ENCODE measurements at regions not wholly inside any gene's neighbourhood (a gene's known extent, or its start where the extent isn't known, plus 50 kb on each side); places are given as distances from the start of the nearest gene placed in this dataset.

GRCh38 chr15:93460717-93461116, 371.7 kb upstream of the RGMA start:
- TF ChIP-seq CTCF (IDR thresholded peaks at IDR 0.05) (no peak), POLR2A (IDR thresholded peaks at IDR 0.05) (no peak)
- DNase-seq (no peak), ATAC-seq (no peak)
- intact Hi-C loops (cut with DNase I) = no loop called here
- no peak overlapping the region for H3K27ac ChIP-seq
- H3K4me1 ChIP-seq = peaks cover 0 to 2% (median 0%) of the 10 kb centered on the region in 12 donors
- no peak overlapping the region for H3K4me3 ChIP-seq
- no peaks in the 10 kb centered on the region for H3K9me3 ChIP-seq
- no peaks in the 10 kb centered on the region for H3K36me3 ChIP-seq
- H3K27me3 ChIP-seq = peaks cover 0 to 4% (median 0%) of the 10 kb centered on the region in 9 donors

- H3K27me3 ChIP-seq = peaks cover 0 to 4% (median 0%) of the 10 kb centered on the region in 9 donors
- no peak overlapping the region for H3K4me3 ChIP-seq
- H3K27ac ChIP-seq = no peak overlapping the region
- ATAC-seq = no peak
- 88 to 97% (median 95%) methylated on average over 3 of the region's 3 CpGs for WGBS, 4 donors
- H3K4me1 ChIP-seq = peaks cover 0 to 4% (median 0%) of the 10 kb centered on the region in 12 donors
- DNase-seq = no peak
- H3K36me3 ChIP-seq = no peaks in the 10 kb centered on the region
- TF ChIP-seq POLR2A (IDR thresholded peaks at IDR 0.05) (no peak), CTCF (IDR thresholded peaks at IDR 0.05) (no peak)
- H3K9me3 ChIP-seq = no peaks in the 10 kb centered on the region
- intact Hi-C loops (cut with DNase I) = loop anchor here in 1 of 10 donors (5.0 kb wide), 1 partner anchor 372 kb away; the partner anchor contains the start of gene RGMA
Observed at GRCh38 chr15:93459396-93459795, 370.4 kb upstream of the RGMA start.

- H3K9me3 ChIP-seq = no peaks in the 10 kb centered on the region
- 57 to 72% (median 65%) methylated on average over 5 of the region's 5 CpGs for WGBS, 4 donors
- no peak overlapping the region for H3K4me3 ChIP-seq
- no peak overlapping the region for H3K27ac ChIP-seq
- peaks cover 0 to 4% (median 0%) of the 10 kb centered on the region in 9 donors for H3K27me3 ChIP-seq
- no peaks in the 10 kb centered on the region for H3K36me3 ChIP-seq
- peak in 1 of 4 donors; percentile 24 for ATAC-seq
- peaks cover 0 to 4% (median 0%) of the 10 kb centered on the region in 12 donors for H3K4me1 ChIP-seq
- TF ChIP-seq CTCF (IDR thresholded peaks at IDR 0.05) (no peak), POLR2A (IDR thresholded peaks at IDR 0.05) (no peak)
- intact Hi-C loops (cut with DNase I) = loop anchor here in 1 of 10 donors (5.0 kb wide), 1 partner anchor 371 kb away; the partner anchor contains the start of gene RGMA
- DNase-seq = no peak
Observed at GRCh38 chr15:93458597-93458996, 369.6 kb upstream of the RGMA start.

- 34 to 49% (median 41%) methylated on average over 7 of the region's 7 CpGs for WGBS, 4 donors
- H3K9me3 ChIP-seq = peaks cover 0 to 3% (median 0%) of the 10 kb centered on the region in 12 donors
- H3K27ac ChIP-seq = no peak overlapping the region
- ATAC-seq (no peak), DNase-seq (no peak)
- H3K36me3 ChIP-seq = no peaks in the 10 kb centered on the region
- H3K4me1 ChIP-seq = peaks cover 0 to 14% (median 0%) of the 10 kb centered on the region in 12 donors
- intact Hi-C loops (cut with DNase I) = loop anchor here in 1 of 10 donors (5.0 kb wide), 1 partner anchor 367 kb away; the partner anchor contains the start of gene RGMA
- H3K4me3 ChIP-seq = no peak overlapping the region
- TF ChIP-seq CTCF (IDR thresholded peaks at IDR 0.05) (no peak), POLR2A (IDR thresholded peaks at IDR 0.05) (no peak)
- H3K27me3 ChIP-seq = no peaks in the 10 kb centered on the region
Observed at GRCh38 chr15:93454788-93455187, 365.8 kb upstream of the RGMA start.
